Activated CD8-positive, alpha-beta T cell treated with anti-CD3 and anti-CD28 coated beads for 36 hours (primary cell): ENCODE measurements at regions not wholly inside any gene's neighbourhood (a gene's known extent, or its start where the extent isn't known, plus 50 kb on each side); places are given as distances from the start of the nearest gene placed in this dataset.

Experiments used
- ATAC-seq: fragments of 200-7000 bp; cut with Tn5 transposase; one replicate; pipeline ENCODE4 v1.10.0; 2021; ENCODE audit warnings: mild to moderate bottlenecking, moderate library complexity
- CTCF ChIA-PET: fragments of 350-600 bp; sonication (Branson Sonifier 250); formaldehyde crosslinking; loops from one replicate; lab custom pipeline; 2021; ENCODE audit warnings: antibody characterized with exemption; lab: Charles Lee
- POLR2A ChIA-PET: fragments of 350-600 bp; sonication (Branson Sonifier 250); formaldehyde crosslinking; loops from one replicate; lab custom pipeline; 2021; ENCODE audit warnings: antibody characterized with exemption; lab: Charles Lee
- DNase-seq: peaks from one replicate; pipeline ENCODE4 v3.0.0-alpha.2; 2020
- H3K27ac Mint-ChIP-seq: one replicate; pipeline ENCODE4 v1.8.0; 2021; ENCODE audit warnings: mild to moderate bottlenecking, mixed read lengths
- H3K27me3 Mint-ChIP-seq: one replicate; pipeline ENCODE4 v1.8.0; 2021; ENCODE audit warnings: mixed read lengths
- H3K36me3 Mint-ChIP-seq: one replicate; pipeline ENCODE4 v1.8.0; 2021; ENCODE audit warnings: low read depth, mixed read lengths
- H3K4me1 Mint-ChIP-seq: one replicate; pipeline ENCODE4 v1.8.0; 2021; ENCODE audit warnings: low read depth, mixed read lengths
- H3K4me3 Mint-ChIP-seq: one replicate; pipeline ENCODE4 v1.8.0; 2021; ENCODE audit warnings: mild to moderate bottlenecking, moderate library complexity, mixed read lengths
- H3K9me3 Mint-ChIP-seq: one replicate; pipeline ENCODE4 v1.8.0; 2021; ENCODE audit warnings: mixed read lengths
- CTCF ChIP-seq: fragments of 200-600 bp; IDR thresholded peaks from one replicate; pipeline ENCODE4 v1.8.0; 2022; ENCODE audit warnings: antibody characterized with exemption, mild to moderate bottlenecking
- intact Hi-C: fragments of 100-400 bp; cut with micrococcal nuclease; formaldehyde crosslinking; loops from one replicate; pipeline ENCODE4 v1.10.0; 2022

GRCh38 chr14:98183556-98183955, 1088.4 kb downstream of the BCL11B start:
- no peak for DNase-seq
- peaks cover 3% of the 10 kb centered on the region for H3K9me3 Mint-ChIP-seq
- peak overlapping the region; percentile 7 for H3K4me3 Mint-ChIP-seq
- CTCF ChIA-PET, result interaction anchor here (13.3 kb wide), 1 partner anchor 45 kb away, joined by 99 read pairs; no protein-coding TSS in a partner anchor
- peak overlapping the region; percentile 99 for H3K27ac Mint-ChIP-seq
- POLR2A ChIA-PET, result interaction anchor here (0.9 to 7.3 kb wide), 6 partner anchors 8 to 47 kb away, joined by 3 to 66 read pairs (median 4); no protein-coding TSS in a partner anchor
- no peak for TF ChIP-seq CTCF
- intact Hi-C loops, result loop anchor here (10.0 kb wide), 1 partner anchor 1001 kb away; no protein-coding TSS in a partner anchor
- peaks cover 10% of the 10 kb centered on the region for H3K36me3 Mint-ChIP-seq
- no peaks in the 10 kb centered on the region for H3K27me3 Mint-ChIP-seq
- ATAC-seq, result no peak
- peaks cover 93% of the 10 kb centered on the region for H3K4me1 Mint-ChIP-seq

GRCh38 chr14:98184457-98184856, 1087.5 kb downstream of the BCL11B start:
- intact Hi-C loops, result loop anchor here (10.0 kb wide), 1 partner anchor 1000 kb away; no protein-coding TSS in a partner anchor
- Mint-ChIP-seq H3K4me3 (peak overlapping the region; percentile 56), H3K9me3 (peaks cover 3% of the 10 kb centered on the region), H3K4me1 (peaks cover 95% of the 10 kb centered on the region), H3K36me3 (peaks cover 10% of the 10 kb centered on the region), H3K27me3 (no peaks in the 10 kb centered on the region), H3K27ac (peak overlapping the region; percentile 99)
- DNase-seq (no peak), ATAC-seq (no peak)
- no peak for TF ChIP-seq CTCF
- ChIA-PET POLR2A (interaction anchor here (1.3 to 7.3 kb wide), 5 partner anchors 9 to 46 kb away, joined by 3 to 66 read pairs (median 6); no protein-coding TSS in a partner anchor), CTCF (interaction anchor here (0.7 to 13.3 kb wide), 4 partner anchors 8 to 1082 kb away, joined by 3 to 99 read pairs (median 7); no protein-coding TSS in a partner anchor)

- ATAC-seq (no peak), DNase-seq (no peak)
- H3K9me3 Mint-ChIP-seq, result peaks cover 3% of the 10 kb centered on the region
- intact Hi-C loops, result loop anchor here (10.0 kb wide), 1 partner anchor 1000 kb away; no protein-coding TSS in a partner anchor
- ChIA-PET CTCF (interaction anchor here (0.8 to 13.3 kb wide), 5 partner anchors 9 to 1081 kb away, joined by 3 to 99 read pairs (median 7); no protein-coding TSS in a partner anchor), POLR2A (interaction anchor here (0.5 to 7.3 kb wide), 9 partner anchors 9 to 1087 kb away, joined by 3 to 66 read pairs (median 5); partner anchors contain the start of gene BCL11B)
- H3K4me1 Mint-ChIP-seq, result peaks cover 95% of the 10 kb centered on the region
- no peak for TF ChIP-seq CTCF
- peaks cover 10% of the 10 kb centered on the region for H3K36me3 Mint-ChIP-seq
- peak overlapping the region; percentile 56 for H3K4me3 Mint-ChIP-seq
- peak overlapping the region; percentile 99 for H3K27ac Mint-ChIP-seq
- H3K27me3 Mint-ChIP-seq, result no peaks in the 10 kb centered on the region
These were observed 1087.0 kb downstream of the BCL11B start for GRCh38 chr14:98185036-98185435.

- no peak for DNase-seq
- intact Hi-C loops, result loop anchor here (10.0 kb wide), 1 partner anchor 999 kb away; no protein-coding TSS in a partner anchor
- POLR2A ChIA-PET, result interaction anchor here (1.1 to 2.6 kb wide), 9 partner anchors 8 to 1086 kb away, joined by 3 to 18 read pairs (median 5); partner anchors contain the start of gene BCL11B
These were observed 1085.9 kb downstream of the BCL11B start for GRCh38 chr14:98186140-98186539.

More at GRCh38 chr14:98186140-98186539, 1085.9 kb downstream of the BCL11B start:
- Mint-ChIP-seq H3K36me3 (peaks cover 16% of the 10 kb centered on the region), H3K4me1 (peaks cover 98% of the 10 kb centered on the region), H3K9me3 (peaks cover 9% of the 10 kb centered on the region), H3K27ac (peak overlapping the region; percentile 99), H3K4me3 (peak overlapping the region; percentile 56), H3K27me3 (no peaks in the 10 kb centered on the region)
- CTCF ChIA-PET, result interaction anchor here (0.8 to 13.3 kb wide), 9 partner anchors 7 to 1080 kb away, joined by 3 to 99 read pairs (median 4); no protein-coding TSS in a partner anchor
- no peak for TF ChIP-seq CTCF
- ATAC-seq, result no peak
